ENCODE measurements at regions not wholly inside any gene's neighbourhood (a gene's known extent, or its start where the extent isn't known, plus 50 kb on each side); places are given as distances from the start of the nearest gene placed in this dataset.
A peak's percentile ranks its signal among the peaks of the same experiment; 100 is the strongest.
"Not testable (repeated sequence)": the region's sequence is repeated elsewhere in the genome, so short reads cannot be mapped to it uniquely, and the experiment has no call there.

GRCh38 chr5:83889971-83890745, 169.5 kb upstream of the HAPLN1 start:
- FAIRE-seq: no peak

- FAIRE-seq: no peak
These were observed 157.5 kb upstream of the HAPLN1 start for GRCh38 chr5:83877911-83878706.

- no peak for FAIRE-seq
These were observed 151.1 kb upstream of the HAPLN1 start for GRCh38 chr5:83871533-83872395.

- FAIRE-seq: no peak
These were observed 145.5 kb upstream of the HAPLN1 start for GRCh38 chr5:83866181-83866580.

- peak; percentile 10 for FAIRE-seq
These were observed 144.9 kb upstream of the HAPLN1 start for GRCh38 chr5:83865579-83865978.

- no peak for FAIRE-seq
These were observed 144.0 kb upstream of the HAPLN1 start for GRCh38 chr5:83864652-83865051.

- FAIRE-seq: no peak
These were observed 136.7 kb upstream of the HAPLN1 start for GRCh38 chr5:83857341-83857740.

- no peak for FAIRE-seq
These were observed 136.2 kb upstream of the HAPLN1 start for GRCh38 chr5:83856881-83857280.

- not testable (repeated sequence) for FAIRE-seq
These were observed 129.8 kb upstream of the HAPLN1 start for GRCh38 chr5:83850412-83850811.

- FAIRE-seq: no peak
These were observed 128.3 kb upstream of the HAPLN1 start for GRCh38 chr5:83848941-83849340.

- no peak for FAIRE-seq
These were observed 126.1 kb upstream of the HAPLN1 start for GRCh38 chr5:83846624-83847350.

- FAIRE-seq: no peak
These were observed 123.9 kb upstream of the HAPLN1 start for GRCh38 chr5:83844449-83845068.

GRCh38 chr5:83839788-83840187, 119.1 kb upstream of the HAPLN1 start:
- no peak for FAIRE-seq

GRCh38 chr5:83839256-83839655, 118.6 kb upstream of the HAPLN1 start:
- FAIRE-seq: no peak

- FAIRE-seq: no peak
These were observed 116.7 kb upstream of the HAPLN1 start for GRCh38 chr5:83837265-83837907.

- no peak for FAIRE-seq
These were observed 113.7 kb upstream of the HAPLN1 start for GRCh38 chr5:83834306-83834705.

GRCh38 chr5:83831834-83832233, 111.2 kb upstream of the HAPLN1 start:
- FAIRE-seq: peak; percentile 33

GRCh38 chr5:83827111-83827557, 106.5 kb upstream of the HAPLN1 start:
- FAIRE-seq: no peak

GRCh38 chr5:83817591-83817990, 96.9 kb upstream of the HAPLN1 start:
- no peak for FAIRE-seq

- FAIRE-seq: no peak
These were observed 95.0 kb upstream of the HAPLN1 start for GRCh38 chr5:83815661-83816060.

GRCh38 chr5:83810511-83810910, 89.9 kb upstream of the HAPLN1 start:
- FAIRE-seq: no peak
